Hepatocyte (in vitro differentiated cells): ENCODE measurements at regions not wholly inside any gene's neighbourhood (a gene's known extent, or its start where the extent isn't known, plus 50 kb on each side); places are given as distances from the start of the nearest gene placed in this dataset.

Experiments
- CTCF ChIP-seq: fragments of 200-600 bp; sonication (generic); IDR thresholded peaks from 2 replicates; pipeline ENCODE4 v1.5.1; 2016; ENCODE audit warnings: antibody characterized with exemption, mild to moderate bottlenecking; ENCODE audit not compliant: poor library complexity
- EZH2 ChIP-seq: fragments of 200-600 bp; sonication (generic); IDR thresholded peaks from 2 replicates; pipeline ENCODE4 v1.6.1; 2016; ENCODE audit warnings: antibody characterized with exemption, mild to moderate bottlenecking, borderline replicate concordance

- TF ChIP-seq CTCF (no peak), EZH2 (no peak)
Observed at GRCh38 chr16:54878301-54878700, 52.4 kb upstream of the IRX5 start.
